ENCODE measurements at regions not wholly inside any gene's neighbourhood (a gene's known extent, or its start where the extent isn't known, plus 50 kb on each side); places are given as distances from the start of the nearest gene placed in this dataset.

GRCh38 chr13:73948848-73949529, 185.2 kb downstream of the KLF12 start:
- no peak overlapping the region for H3K4me3 ChIP-seq (replicated peaks; ENCODE audit: low read depth, low read length)
- TF ChIP-seq CTCF (IDR thresholded peaks at IDR 0.05; ENCODE audit: low read depth, low read length, missing control alignments): no peak
- no peak for DNase-seq (ENCODE audit: extremely low read depth, low read depth)

GRCh38 chr13:73945871-73946270, 188.3 kb downstream of the KLF12 start:
- no peak for TF ChIP-seq CTCF (IDR thresholded peaks at IDR 0.05; ENCODE audit: low read depth, low read length, missing control alignments)
- DNase-seq (ENCODE audit: extremely low read depth, low read depth): no peak
- H3K4me3 ChIP-seq (replicated peaks; ENCODE audit: low read depth, low read length): no peak overlapping the region

GRCh38 chr13:73945382-73945781, 188.8 kb downstream of the KLF12 start:
- no peak for TF ChIP-seq CTCF (IDR thresholded peaks at IDR 0.05; ENCODE audit: low read depth, low read length, missing control alignments)
- no peak overlapping the region for H3K4me3 ChIP-seq (replicated peaks; ENCODE audit: low read depth, low read length)
- DNase-seq (ENCODE audit: extremely low read depth, low read depth): no peak

GRCh38 chr13:73943965-73944233, 190.3 kb downstream of the KLF12 start:
- no peak overlapping the region for H3K4me3 ChIP-seq (replicated peaks; ENCODE audit: low read depth, low read length)
- no peak for TF ChIP-seq CTCF (IDR thresholded peaks at IDR 0.05; ENCODE audit: low read depth, low read length, missing control alignments)
- DNase-seq (ENCODE audit: extremely low read depth, low read depth): no peak

- TF ChIP-seq CTCF (IDR thresholded peaks at IDR 0.05; ENCODE audit: low read depth, low read length, missing control alignments): no peak
- DNase-seq (ENCODE audit: extremely low read depth, low read depth): no peak
- H3K4me3 ChIP-seq (replicated peaks; ENCODE audit: low read depth, low read length): no peak overlapping the region
These were observed 190.9 kb downstream of the KLF12 start for GRCh38 chr13:73943137-73943964.

- no peak overlapping the region for H3K4me3 ChIP-seq (replicated peaks; ENCODE audit: low read depth, low read length)
- DNase-seq (ENCODE audit: extremely low read depth, low read depth): no peak
- no peak for TF ChIP-seq CTCF (IDR thresholded peaks at IDR 0.05; ENCODE audit: low read depth, low read length, missing control alignments)
These were observed 192.5 kb downstream of the KLF12 start for GRCh38 chr13:73941752-73942151.

All from HFF-Myc (cell line).